Mesothelial cell of epicardium (in vitro differentiated cells): ENCODE measurements at regions not wholly inside any gene's neighbourhood (a gene's known extent, or its start where the extent isn't known, plus 50 kb on each side); places are given as distances from the start of the nearest gene placed in this dataset.

Experiments
- DNase-seq, 2 experiments: peaks; one replicate each; pipeline ENCODE4 v3.0.0; 2021; ENCODE audit warnings: low spot score in 2 of 2; ENCODE audit not compliant: unreplicated experiment in 2 of 2
- H3K27ac Mint-ChIP-seq: 2 replicates; pipeline ENCODE4 v1.8.0; 2021; ENCODE audit warnings: mixed read lengths
- H3K27me3 Mint-ChIP-seq: 2 replicates; pipeline ENCODE4 v1.8.0; 2021; ENCODE audit warnings: low read depth, mixed read lengths
- H3K36me3 Mint-ChIP-seq: 2 replicates; pipeline ENCODE4 v1.8.0; 2021; ENCODE audit warnings: mixed read lengths
- H3K4me1 Mint-ChIP-seq: 2 replicates; pipeline ENCODE4 v1.8.0; 2021; ENCODE audit warnings: mixed read lengths
- H3K4me3 Mint-ChIP-seq: 2 replicates; pipeline ENCODE4 v1.8.0; 2021; ENCODE audit warnings: mild to moderate bottlenecking, moderate library complexity, mixed read lengths
- H3K9me3 Mint-ChIP-seq: 2 replicates; pipeline ENCODE4 v1.8.0; 2021; ENCODE audit warnings: mixed read lengths
- TF ChIP-seq, protein P1 (sequence below): fragments of 200-600 bp; sonication (generic); IDR thresholded peaks from one replicate; pipeline ENCODE4 v1.5.0; 2021; ENCODE audit warnings: antibody characterized with exemption; ENCODE audit not compliant: unreplicated experiment

DNA sequence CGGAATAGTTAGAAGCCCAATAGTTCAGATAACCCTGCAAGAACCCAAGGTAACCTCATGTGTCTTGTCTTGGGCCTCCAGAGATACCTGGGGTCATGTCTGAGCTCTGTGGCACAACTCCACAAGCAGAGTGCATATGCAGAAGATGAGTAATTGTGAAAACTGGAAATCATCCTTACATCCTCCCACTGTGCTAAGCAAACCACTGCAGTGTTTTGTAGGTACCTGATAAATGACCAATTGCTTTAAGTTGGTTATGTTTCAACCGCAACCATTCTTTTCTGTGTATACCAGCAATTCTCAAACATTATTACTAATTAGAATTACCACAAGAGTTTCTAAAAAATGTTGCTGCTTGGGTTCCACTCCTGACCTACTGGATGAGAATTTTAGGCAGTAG, 73.2 kb downstream of the CBLL2 start:
- TF ChIP-seq, protein P1, sequence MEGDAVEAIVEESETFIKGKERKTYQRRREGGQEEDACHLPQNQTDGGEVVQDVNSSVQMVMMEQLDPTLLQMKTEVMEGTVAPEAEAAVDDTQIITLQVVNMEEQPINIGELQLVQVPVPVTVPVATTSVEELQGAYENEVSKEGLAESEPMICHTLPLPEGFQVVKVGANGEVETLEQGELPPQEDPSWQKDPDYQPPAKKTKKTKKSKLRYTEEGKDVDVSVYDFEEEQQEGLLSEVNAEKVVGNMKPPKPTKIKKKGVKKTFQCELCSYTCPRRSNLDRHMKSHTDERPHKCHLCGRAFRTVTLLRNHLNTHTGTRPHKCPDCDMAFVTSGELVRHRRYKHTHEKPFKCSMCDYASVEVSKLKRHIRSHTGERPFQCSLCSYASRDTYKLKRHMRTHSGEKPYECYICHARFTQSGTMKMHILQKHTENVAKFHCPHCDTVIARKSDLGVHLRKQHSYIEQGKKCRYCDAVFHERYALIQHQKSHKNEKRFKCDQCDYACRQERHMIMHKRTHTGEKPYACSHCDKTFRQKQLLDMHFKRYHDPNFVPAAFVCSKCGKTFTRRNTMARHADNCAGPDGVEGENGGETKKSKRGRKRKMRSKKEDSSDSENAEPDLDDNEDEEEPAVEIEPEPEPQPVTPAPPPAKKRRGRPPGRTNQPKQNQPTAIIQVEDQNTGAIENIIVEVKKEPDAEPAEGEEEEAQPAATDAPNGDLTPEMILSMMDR, result no peak
- Mint-ChIP-seq H3K4me3 (no peak overlapping the region), H3K36me3 (no peaks in the 10 kb centered on the region), H3K9me3 (peaks cover 28% of the 10 kb centered on the region), H3K27me3 (no peaks in the 10 kb centered on the region), H3K4me1 (no peaks in the 10 kb centered on the region), H3K27ac (no peak overlapping the region)
- DNase-seq, result no peak

GRCh38 chrX:22347491-22347890, 74.8 kb downstream of the CBLL2 start:
- Mint-ChIP-seq H3K36me3 (no peaks in the 10 kb centered on the region), H3K4me1 (no peaks in the 10 kb centered on the region), H3K9me3 (peaks cover 23% of the 10 kb centered on the region), H3K4me3 (no peak overlapping the region), H3K27me3 (no peaks in the 10 kb centered on the region), H3K27ac (no peak overlapping the region)
- DNase-seq, result no peak
- TF ChIP-seq, protein P1, result no peak

- Mint-ChIP-seq H3K27me3 (no peaks in the 10 kb centered on the region), H3K27ac (no peak overlapping the region), H3K4me3 (no peak overlapping the region), H3K9me3 (peaks cover 20% of the 10 kb centered on the region), H3K36me3 (no peaks in the 10 kb centered on the region), H3K4me1 (no peaks in the 10 kb centered on the region)
- DNase-seq, result no peak
- TF ChIP-seq, protein P1, result no peak
These were observed 76.4 kb downstream of the CBLL2 start for GRCh38 chrX:22349116-22349515.

GRCh38 chrX:22351076-22351475, 78.4 kb downstream of the CBLL2 start:
- no peak for DNase-seq
- Mint-ChIP-seq H3K4me1 (no peaks in the 10 kb centered on the region), H3K36me3 (no peaks in the 10 kb centered on the region)

DNA sequence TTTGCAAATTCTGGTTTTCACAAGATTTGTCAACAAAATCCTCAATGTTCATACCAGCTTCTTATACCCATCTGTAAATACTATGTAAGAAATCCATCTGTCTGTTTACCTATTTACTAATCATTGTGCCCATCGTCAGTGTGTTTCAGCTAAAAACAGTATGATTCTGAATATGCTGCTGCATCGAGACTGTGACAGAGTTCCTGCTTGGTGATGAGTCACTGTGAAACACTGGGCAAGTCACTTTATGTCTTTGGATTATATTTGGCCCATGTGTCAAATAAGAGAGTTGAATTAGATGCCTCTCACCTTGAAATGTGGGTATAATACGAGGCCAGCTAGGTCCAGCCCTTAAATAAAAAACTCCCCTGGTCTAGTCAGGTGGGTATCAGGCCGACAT, 79.3 kb downstream of the CBLL2 start:
- Mint-ChIP-seq H3K36me3 (no peaks in the 10 kb centered on the region), H3K9me3 (peaks cover 18% of the 10 kb centered on the region), H3K27me3 (no peaks in the 10 kb centered on the region), H3K27ac (no peak overlapping the region), H3K4me1 (no peaks in the 10 kb centered on the region), H3K4me3 (no peak overlapping the region)
- TF ChIP-seq, protein P1, result no peak
- no peak for DNase-seq

More at GRCh38 chrX:22351076-22351475, 78.4 kb downstream of the CBLL2 start:
- Mint-ChIP-seq H3K4me3 (no peak overlapping the region), H3K27ac (no peak overlapping the region), H3K9me3 (peaks cover 23% of the 10 kb centered on the region), H3K27me3 (no peaks in the 10 kb centered on the region)
- TF ChIP-seq, protein P1, result no peak

DNA sequence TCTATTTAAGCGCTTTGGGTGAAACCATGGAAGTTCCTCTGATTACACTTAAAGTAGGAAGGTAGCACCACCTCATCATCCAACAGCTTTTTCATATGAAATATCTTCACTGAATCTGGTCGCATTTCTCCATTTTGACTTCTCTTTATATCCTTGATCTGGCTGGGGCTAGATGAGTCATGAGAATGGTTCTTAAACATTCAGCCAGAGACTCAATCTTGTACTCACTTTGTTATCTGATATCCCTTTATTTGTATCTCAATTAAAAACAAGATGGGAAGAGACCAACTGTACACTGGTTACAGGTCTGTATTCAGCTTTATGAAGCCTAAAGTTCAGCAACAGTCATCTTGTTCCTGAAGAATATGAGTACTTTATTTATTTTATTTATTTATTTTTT, 84.9 kb downstream of the CBLL2 start:
- TF ChIP-seq, protein P1, result no peak
- Mint-ChIP-seq H3K36me3 (no peaks in the 10 kb centered on the region), H3K4me3 (no peak overlapping the region), H3K27ac (no peak overlapping the region), H3K4me1 (no peaks in the 10 kb centered on the region), H3K9me3 (peaks cover 38% of the 10 kb centered on the region), H3K27me3 (no peaks in the 10 kb centered on the region)
- DNase-seq, result no peak
